Cardiac fibroblast (primary cell): ENCODE measurements at regions not wholly inside any gene's neighbourhood (a gene's known extent, or its start where the extent isn't known, plus 50 kb on each side); places are given as distances from the start of the nearest gene placed in this dataset.
"Not testable (repeated sequence)": the region's sequence is repeated elsewhere in the genome, so short reads cannot be mapped to it uniquely, and the experiment has no call there.

Experiments used
- DNase-seq, 2 donors: peaks; one replicate each; pipeline versions ENCODE4 v3.0.0 to v3.0.0-alpha.2; 2010; ENCODE audit warnings: low read depth in 2 of 2
- H3K4me3 ChIP-seq, 2 donors: replicated peaks in 1 of 2; 1 replicate in 1 of 2; 2 replicates in 1 of 2; pipeline ENCODE4 v1.5.1; 2011; ENCODE audit warnings: low read depth in 2 of 2, low read length in 2 of 2, mild to moderate bottlenecking in 2 of 2, moderate library complexity in 1 of 2
- CTCF ChIP-seq: IDR thresholded peaks from one replicate; pipeline ENCODE4 v1.5.1; 2011; ENCODE audit warnings: low read depth, mild to moderate bottlenecking, low read length, inconsistent platforms

DNA sequence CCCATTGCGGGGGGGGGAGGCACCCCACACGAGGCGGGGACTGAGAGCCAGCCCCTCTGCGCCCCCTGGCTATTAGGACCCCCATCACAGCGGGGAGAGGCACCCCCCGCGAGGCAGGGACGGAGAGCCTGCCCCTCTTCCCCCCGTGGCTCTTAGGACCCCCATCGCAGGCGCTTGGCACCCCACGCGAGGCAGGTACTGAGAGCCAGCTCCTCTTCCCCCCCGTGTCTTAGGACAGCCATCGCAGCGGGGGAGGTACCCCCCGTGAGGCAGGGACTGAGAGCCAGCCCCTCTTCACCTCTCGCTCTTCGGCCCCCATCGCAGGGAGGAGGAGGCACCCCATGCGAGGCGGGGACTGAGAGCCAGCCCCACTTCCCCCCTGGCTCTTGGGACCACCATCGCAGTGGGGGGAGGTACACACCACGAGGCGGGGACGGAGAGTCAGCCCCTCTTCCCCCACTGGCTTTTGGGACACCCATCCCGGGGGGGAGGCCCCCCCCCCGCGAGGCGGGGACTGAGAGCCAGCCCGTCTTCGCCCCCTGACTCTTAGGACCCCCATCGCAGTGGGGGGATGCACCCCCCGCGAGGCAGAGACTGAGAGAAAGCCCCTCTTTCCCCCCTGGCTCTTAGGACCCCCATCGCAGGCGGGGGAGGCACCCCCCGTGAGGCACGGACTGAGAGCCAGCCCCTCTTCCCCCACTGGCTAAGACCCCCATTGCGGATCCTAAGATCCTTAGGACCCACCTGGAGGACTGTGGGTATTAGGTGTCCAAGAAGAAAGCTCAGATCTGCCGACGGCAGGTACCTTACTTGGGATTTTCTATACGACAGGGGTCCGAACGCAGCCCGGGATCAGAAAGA lies 198.6 kb upstream of the PZP start:
- no peak for DNase-seq
- no peak for TF ChIP-seq CTCF
- no peak overlapping the region for H3K4me3 ChIP-seq

GRCh38 chr12:9405886-9406563 lies 197.8 kb upstream of the PZP start:
- TF ChIP-seq CTCF = no peak
- no peak overlapping the region for H3K4me3 ChIP-seq
- no peak for DNase-seq

- DNase-seq = no peak
- H3K4me3 ChIP-seq = no peak overlapping the region
Observed at GRCh38 chr12:9404469-9405260, 196.5 kb upstream of the PZP start.

GRCh38 chr12:9404031-9404430 lies 195.8 kb upstream of the PZP start:
- no peak for DNase-seq
- no peak for TF ChIP-seq CTCF
- no peak overlapping the region for H3K4me3 ChIP-seq

More at GRCh38 chr12:9404469-9405260, 196.5 kb upstream of the PZP start:
- TF ChIP-seq CTCF = no peak

DNA sequence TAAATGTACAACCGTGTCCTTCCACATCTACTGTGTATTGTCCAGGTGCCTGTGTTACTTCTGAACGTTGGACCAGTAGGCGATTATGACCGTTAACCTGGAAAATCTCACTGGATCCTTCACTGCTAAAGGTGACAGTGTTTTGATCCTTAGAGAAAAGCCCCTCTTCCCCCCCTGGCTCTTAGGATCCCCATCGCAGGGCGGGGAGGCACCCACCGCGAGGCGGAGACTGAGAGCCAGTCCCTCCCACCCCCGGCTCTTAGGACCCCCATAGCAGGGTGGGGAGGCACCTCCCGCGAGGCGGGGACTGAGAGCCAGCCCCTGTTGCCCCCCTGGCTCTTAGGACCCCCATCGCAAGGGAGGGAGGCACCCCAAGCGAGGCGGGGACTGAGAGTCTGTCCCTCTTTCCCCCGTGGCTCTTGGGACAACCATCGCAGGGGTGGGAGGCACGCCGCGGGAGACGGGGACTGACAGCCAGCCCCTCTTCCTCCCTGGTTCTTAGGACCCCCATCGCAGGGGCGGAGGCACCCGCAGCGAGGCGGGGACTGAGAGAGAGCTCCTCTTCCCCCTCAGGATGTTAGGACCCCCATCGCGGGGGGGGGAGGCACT lies 194.3 kb upstream of the PZP start:
- not testable (repeated sequence) for DNase-seq, H3K4me3 ChIP-seq

GRCh38 chr12:9396367-9396766 lies 188.2 kb upstream of the PZP start:
- not testable (repeated sequence) for DNase-seq, H3K4me3 ChIP-seq

DNA sequence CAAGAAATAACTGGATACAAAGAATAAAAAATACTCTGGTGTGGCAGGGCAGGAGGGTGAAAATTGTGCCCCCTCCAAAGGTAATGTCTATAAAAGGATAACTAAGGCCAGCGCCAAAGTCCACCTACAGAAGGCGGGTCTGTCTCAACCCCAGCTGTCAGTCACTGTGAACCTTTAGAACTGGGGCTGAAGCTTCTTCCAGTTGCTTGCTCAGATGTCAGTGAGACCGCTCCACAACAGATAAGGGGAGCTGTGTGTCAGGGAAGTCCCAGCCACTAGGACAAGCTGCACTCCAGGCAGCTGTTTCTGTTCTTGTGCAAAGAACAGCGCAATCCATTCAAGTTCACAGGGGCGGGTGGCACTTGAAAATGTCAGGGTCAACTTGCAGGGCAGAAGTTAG lies 187.0 kb upstream of the PZP start:
- not testable (repeated sequence) for H3K4me3 ChIP-seq, DNase-seq

GRCh38 chr12:9392842-9393241 lies 184.6 kb upstream of the PZP start:
- H3K4me3 ChIP-seq = no peak overlapping the region
- DNase-seq = no peak
- no peak for TF ChIP-seq CTCF
